ENCODE measurements at regions not wholly inside any gene's neighbourhood (a gene's known extent, or its start where the extent isn't known, plus 50 kb on each side); places are given as distances from the start of the nearest gene placed in this dataset.
A peak's percentile ranks its signal among the peaks of the same experiment; 100 is the strongest.

DNA sequence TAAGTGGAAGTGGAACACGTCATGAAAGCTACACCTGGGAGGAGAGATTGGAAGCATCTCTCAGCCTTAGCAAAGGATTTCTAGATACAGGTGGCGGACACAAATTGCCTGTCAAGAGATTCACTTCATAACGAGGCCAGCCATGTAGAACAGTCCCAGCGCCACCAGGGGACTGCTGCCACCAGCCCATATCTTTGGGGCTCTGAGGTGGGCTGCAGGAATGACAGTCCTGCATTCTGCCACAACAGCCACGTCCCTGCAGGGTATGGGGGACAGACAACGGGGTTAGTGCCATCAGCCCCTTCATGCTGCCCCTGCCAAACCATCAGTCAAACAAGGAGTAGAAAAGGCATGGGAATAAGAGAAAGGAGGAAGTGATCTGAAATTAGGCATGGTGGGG, 81.2 kb upstream of the SASH1 start:
- H4K91ac ChIP-seq (ENCODE audit: insufficient read depth, low read depth, low read length) = no peak overlapping the region
- H4K5ac ChIP-seq (ENCODE audit: low read depth, low read length) = no peak overlapping the region
- BruUV-seq (replicated peaks) = no TSS peak
- no peak overlapping the region for H3K9ac ChIP-seq (ENCODE audit: low read depth, low read length)
- H3K36me3 ChIP-seq (ENCODE audit: control insufficient read depth, insufficient read depth, low read length) = no peaks in the 10 kb centered on the region
- ATAC-seq (ENCODE audit: low read depth) (no peak), DNase-seq (no peak)
- no peaks in the 10 kb centered on the region; the same call in 1 of the 2 replicates for H3K9me3 ChIP-seq (ENCODE audit: control insufficient read depth, insufficient read depth, low read length)
- no peak overlapping the region for H4K8ac ChIP-seq (ENCODE audit: low read depth in 2 of 2, low read length in 2 of 2)
- H2AK5ac ChIP-seq (ENCODE audit: low read depth, low read length) = peak overlapping the region; percentile 58; the same call in 1 of the 2 replicates
- H3K56ac ChIP-seq (ENCODE audit: extremely low read depth, insufficient read depth, low read length) = no peak overlapping the region
- H2BK5ac ChIP-seq (ENCODE audit: low read depth, low read length, poor library complexity, severe bottlenecking) = no peak overlapping the region
- H3K27ac ChIP-seq (ENCODE audit: insufficient read depth, low read length) = no peak overlapping the region
- ChIA-PET POLR2A (ENCODE audit: unreplicated experiment) (no interaction called here), CTCF (no interaction called here)
- peak overlapping the region; percentile 13 for H2AFZ ChIP-seq (replicated peaks; ENCODE audit: low read length, poor library complexity)
- no peak overlapping the region for H3K4me3 ChIP-seq (ENCODE audit: insufficient read depth, low read depth, low read length)
- no peaks in the 10 kb centered on the region; a peak in 1 of 4 replicates for H3K79me1 ChIP-seq (ENCODE audit: low read depth in 1 of 2, low read length in 2 of 2)
- peak overlapping the region; percentile 15; the same call in 1 of the 2 replicates for H3K4ac ChIP-seq (ENCODE audit: low read depth, low read length)
- H3K4me1 ChIP-seq (ENCODE audit: control insufficient read depth, insufficient read depth, low read length) = 0 out of 2 replicates have a peak, but pooled peaks cover 3% of the 10 kb centered on the region
- WGBS, 2 experiments (ENCODE audit: extremely low coverage in 2 of 2, insufficient read length in 1 of 2) = 86% methylated on average over 1 of the region's 6 CpGs; no CpG with 5 or more reads in 1 of the 2 experiments
- peak overlapping the region; percentile 42 for H2BK20ac ChIP-seq (ENCODE audit: low read depth, low read length)
- no peak overlapping the region for H3K4me2 ChIP-seq (ENCODE audit: low read depth, low read length)
- in situ Hi-C loops (cut with MboI; ENCODE audit: low sequenced_read_pairs) = no loop called here
- H2BK15ac ChIP-seq (ENCODE audit: low read depth, low read length) = no peak overlapping the region
- 0 out of 2 replicates have a peak, but pooled peaks cover 5% of the 10 kb centered on the region for H3K9me1 ChIP-seq (ENCODE audit: insufficient read depth, low read length)
- no peak overlapping the region for H3K23ac ChIP-seq (ENCODE audit: low read depth, low read length)
- no peak overlapping the region for H3K18ac ChIP-seq (ENCODE audit: low read depth, low read length)
- H4K20me1 ChIP-seq (ENCODE audit: insufficient read depth, low read length) = no peaks in the 10 kb centered on the region
- no peaks in the 10 kb centered on the region for H3K27me3 ChIP-seq (ENCODE audit: control insufficient read depth, insufficient read depth, low read length)
- 0 out of 2 replicates have a peak overlapping the region, but pooled peaks have one; percentile 13 for H2BK120ac ChIP-seq (ENCODE audit: low read depth, low read length)
- no peak overlapping the region for H3K14ac ChIP-seq (replicated peaks; ENCODE audit: low read depth, low read length)
- H2AK9ac ChIP-seq (replicated peaks; ENCODE audit: low read depth, low read length, poor library complexity) = no peak overlapping the region
- intact Hi-C loops (cut with micrococcal nuclease) = no loop called here
- dilution Hi-C loops (cut with HindIII; ENCODE audit: low sequenced_read_pairs, unreplicated experiment) = no loop called here
- TF ChIP-seq BHLHE40 (IDR thresholded peaks at IDR 0.05; ENCODE audit: low read depth, low read length) (no peak), SMC3 (IDR thresholded peaks at IDR 0.05; ENCODE audit: low read depth, low read length) (no peak), CTCF (conservative IDR thresholded peaks at IDR 0.05; ENCODE audit: low read depth, low read length) (no peak), MXI1 (IDR thresholded peaks at IDR 0.05; ENCODE audit: borderline replicate concordance, low read depth, low read length) (no peak), RAD21 (IDR thresholded peaks at IDR 0.05; ENCODE audit: low read length) (no peak), MAFK (IDR thresholded peaks at IDR 0.05; ENCODE audit: low read depth, low read length) (no peak), MAZ (IDR thresholded peaks at IDR 0.05; ENCODE audit: borderline replicate concordance, low read depth, low read length) (no peak), FOS (IDR thresholded peaks at IDR 0.05; ENCODE audit: low read depth, low read length) (no peak), POLR2A (IDR thresholded peaks at IDR 0.05; ENCODE audit: low read depth, low read length) (no peak), RCOR1 (IDR thresholded peaks at IDR 0.05; ENCODE audit: insufficient replicate concordance, low read length) (no peak)
- TF ChIP-seq, protein P1, sequence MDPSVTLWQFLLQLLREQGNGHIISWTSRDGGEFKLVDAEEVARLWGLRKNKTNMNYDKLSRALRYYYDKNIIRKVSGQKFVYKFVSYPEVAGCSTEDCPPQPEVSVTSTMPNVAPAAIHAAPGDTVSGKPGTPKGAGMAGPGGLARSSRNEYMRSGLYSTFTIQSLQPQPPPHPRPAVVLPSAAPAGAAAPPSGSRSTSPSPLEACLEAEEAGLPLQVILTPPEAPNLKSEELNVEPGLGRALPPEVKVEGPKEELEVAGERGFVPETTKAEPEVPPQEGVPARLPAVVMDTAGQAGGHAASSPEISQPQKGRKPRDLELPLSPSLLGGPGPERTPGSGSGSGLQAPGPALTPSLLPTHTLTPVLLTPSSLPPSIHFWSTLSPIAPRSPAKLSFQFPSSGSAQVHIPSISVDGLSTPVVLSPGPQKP (IDR thresholded peaks at IDR 0.05; ENCODE audit: borderline replicate concordance, low read depth, low read length) = no peak

Data from IMR-90 (cell line).